SU-DHL-6 (cell line): ENCODE measurements at regions not wholly inside any gene's neighbourhood (a gene's known extent, or its start where the extent isn't known, plus 50 kb on each side); places are given as distances from the start of the nearest gene placed in this dataset.
A peak's percentile ranks its signal among the peaks of the same experiment; 100 is the strongest.
"Not testable (repeated sequence)": the region's sequence is repeated elsewhere in the genome, so short reads cannot be mapped to it uniquely, and the experiment has no call there.

Source experiments
- H2AFZ ChIP-seq: fragments of 200-600 bp; sonication (generic); 2 replicates; pipeline ENCODE4 v1.6.1; 2014; ENCODE audit warnings: low read depth, mild to moderate bottlenecking, moderate library complexity, mixed read lengths, antibody characterized with exemption, low read length; ENCODE audit not compliant: severe bottlenecking
- H3F3A ChIP-seq: fragments of 200-600 bp; shearing (Covaris generic); 2 replicates; pipeline ENCODE4 v1.6.0; 2016; ENCODE audit warnings: antibody characterized with exemption, mild to moderate bottlenecking; ENCODE audit not compliant: insufficient read depth
- H3K27ac ChIP-seq: fragments of 200-600 bp; sonication (generic); 2 replicates; pipeline ENCODE4 v1.5.1; 2016; ENCODE audit warnings: low read depth, mild to moderate bottlenecking, low read length, moderate library complexity, mixed read lengths
- H3K27me3 ChIP-seq: fragments of 200-600 bp; sonication (generic), shearing (Covaris generic); 2 replicates; pipeline ENCODE4 v1.6.0; 2014; ENCODE audit warnings: mild to moderate bottlenecking, low read length
- H3K36me3 ChIP-seq: fragments of 200-600 bp; sonication (generic); 2 replicates; pipeline ENCODE4 v1.6.1; 2014; ENCODE audit warnings: mild to moderate bottlenecking, low read length, mixed read lengths
- H3K4me2 ChIP-seq: fragments of 300-600, 200-600 bp; shearing (Covaris generic), sonication (generic); 2 replicates; pipeline ENCODE4 v1.6.0; 2014; ENCODE audit warnings: low read length, low read depth, mild to moderate bottlenecking; ENCODE audit not compliant: poor library complexity, severe bottlenecking
- H3K4me3 ChIP-seq: fragments of 200-600 bp; sonication (generic); 2 replicates; pipeline ENCODE4 v1.5.1; 2014; ENCODE audit warnings: antibody characterized with exemption, low read length, mild to moderate bottlenecking, mixed read lengths; ENCODE audit not compliant: insufficient read depth, poor library complexity, severe bottlenecking
- H3K79me2 ChIP-seq: fragments of 200-600 bp; sonication (generic); 2 replicates; pipeline ENCODE4 v1.6.1; 2014; ENCODE audit warnings: mild to moderate bottlenecking, low read length, moderate library complexity; ENCODE audit not compliant: insufficient read depth
- H3K9ac ChIP-seq: fragments of 200-600 bp; sonication (generic); 2 replicates; pipeline ENCODE4 v1.7.0; 2014; ENCODE audit warnings: mild to moderate bottlenecking, low read length
- H3K9me2 ChIP-seq: fragments of 200-600 bp; sonication (generic); replicated peaks from 2 replicates; pipeline ENCODE4 v1.6.1; 2014; ENCODE audit warnings: low read length; ENCODE audit not compliant: insufficient read depth
- H3K9me3 ChIP-seq: fragments of 200-600 bp; sonication (generic); 2 replicates; pipeline ENCODE4 v1.6.1; 2014; ENCODE audit warnings: low read length, mixed read lengths; ENCODE audit not compliant: insufficient read depth
- H4K20me1 ChIP-seq: fragments of 200-600 bp; sonication (generic); 2 replicates; pipeline ENCODE4 v1.6.1; 2014; ENCODE audit warnings: low read depth, mild to moderate bottlenecking, antibody characterized with exemption, low read length, moderate library complexity, mixed read lengths
- CTCF ChIP-seq: fragments of 200-600 bp; sonication (generic); IDR thresholded peaks from one replicate; pipeline ENCODE4 v1.5.1; 2017; ENCODE audit warnings: antibody characterized with exemption, mild to moderate bottlenecking, low read length, moderate library complexity; ENCODE audit not compliant: insufficient read depth, poor library complexity, severe bottlenecking
- EZH2phosphoT487 ChIP-seq: fragments of 200-600 bp; sonication (generic), shearing (Covaris generic); conservative IDR thresholded peaks from 2 replicates; pipeline ENCODE4 v1.6.1; 2018; ENCODE audit warnings: mild to moderate bottlenecking, antibody characterized with exemption, low read length, moderate library complexity, mixed read lengths

DNA sequence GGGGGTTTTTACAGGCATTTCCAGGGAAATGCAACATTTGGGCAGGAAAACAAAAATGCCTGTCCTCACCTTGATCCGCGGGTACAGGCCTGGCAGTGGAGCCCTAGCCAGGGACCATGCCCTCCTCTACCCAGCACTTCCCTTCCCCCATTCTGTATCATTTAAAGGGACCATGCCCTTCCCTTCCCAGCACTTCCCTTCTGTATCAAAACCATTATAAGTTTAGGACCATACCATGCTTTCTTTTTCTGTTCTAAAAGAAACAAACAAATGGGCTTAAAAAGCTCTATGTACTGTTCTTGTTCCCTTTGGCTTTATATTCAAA lies 166.9 kb upstream of the ZNF608 start:
- Histone ChIP-seq H3K9me2 (no peaks in the 10 kb centered on the region), H3K27me3 (no peaks in the 10 kb centered on the region), H3K9ac (peak overlapping the region; percentile 23), H3F3A (no peaks in the 10 kb centered on the region), H3K79me2 (no peaks in the 10 kb centered on the region), H3K27ac (no peak overlapping the region), H3K4me3 (peak overlapping the region; percentile 21), H2AFZ (peak overlapping the region; percentile 30), H3K4me2 (peak overlapping the region; percentile 32), H3K36me3 (no peaks in the 10 kb centered on the region), H3K9me3 (no peaks in the 10 kb centered on the region), H4K20me1 (no peaks in the 10 kb centered on the region)
- TF ChIP-seq EZH2phosphoT487 (no peak), CTCF (no peak)

DNA sequence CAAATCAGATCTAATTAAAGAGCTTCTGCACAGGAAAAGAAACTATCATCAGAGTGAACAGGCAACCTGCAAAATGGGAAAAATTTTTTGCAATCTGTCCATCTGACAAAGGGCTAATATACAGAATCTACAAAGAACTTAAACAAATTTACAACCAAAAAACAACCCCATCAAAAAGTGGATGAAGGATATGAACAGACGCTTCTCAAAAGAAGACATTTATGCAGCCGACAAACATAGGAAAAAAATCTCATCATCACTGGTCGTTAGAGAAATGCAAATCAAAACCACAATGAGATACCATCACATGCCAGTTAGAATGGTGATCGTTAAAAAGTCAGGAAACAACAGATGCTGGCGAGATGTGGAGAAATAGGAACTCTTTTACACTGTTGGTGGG lies 169.9 kb upstream of the ZNF608 start:
- H3K36me3 ChIP-seq, H3K9ac ChIP-seq, H4K20me1 ChIP-seq, H3K79me2 ChIP-seq, H3K4me3 ChIP-seq, H3K9me3 ChIP-seq, H2AFZ ChIP-seq, H3K9me2 ChIP-seq, H3K27me3 ChIP-seq: not testable (repeated sequence)
- Histone ChIP-seq H3K27ac (peak overlapping the region; percentile 57), H3F3A (peaks cover 23% of the 10 kb centered on the region), H3K4me2 (peak overlapping the region; percentile 39)

DNA sequence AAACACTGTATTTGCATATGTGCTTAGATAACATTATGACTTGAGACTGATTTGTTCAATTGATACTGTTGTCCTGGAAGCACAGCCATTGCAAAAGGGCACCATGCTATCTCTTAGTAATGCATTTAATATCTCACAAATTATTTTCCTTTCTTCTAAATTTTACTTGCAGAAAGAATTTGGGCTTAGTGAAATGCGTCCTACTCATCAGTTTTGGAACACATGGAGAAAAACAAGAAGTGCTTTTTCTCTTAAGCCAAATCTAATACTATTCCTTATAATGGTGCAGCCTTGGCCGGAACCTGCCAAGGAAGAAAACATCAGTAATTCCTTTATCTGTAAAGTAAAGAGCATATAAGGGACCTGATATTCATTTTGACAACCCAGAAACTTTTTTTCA lies 172.2 kb upstream of the ZNF608 start:
- H3F3A ChIP-seq: peaks cover 28% of the 10 kb centered on the region
- H2AFZ ChIP-seq: peak overlapping the region; percentile 86
- H3K4me2 ChIP-seq: peak overlapping the region; percentile 75
- H3K9ac ChIP-seq: peak overlapping the region; percentile 54
- no peaks in the 10 kb centered on the region for H4K20me1 ChIP-seq
- TF ChIP-seq CTCF (no peak), EZH2phosphoT487 (no peak)
- no peaks in the 10 kb centered on the region for H3K36me3 ChIP-seq
- H3K79me2 ChIP-seq: no peaks in the 10 kb centered on the region
- H3K4me3 ChIP-seq: no peak overlapping the region
- no peaks in the 10 kb centered on the region for H3K9me3 ChIP-seq
- no peaks in the 10 kb centered on the region for H3K9me2 ChIP-seq
- H3K27me3 ChIP-seq: no peaks in the 10 kb centered on the region
- peak overlapping the region; percentile 89 for H3K27ac ChIP-seq

DNA sequence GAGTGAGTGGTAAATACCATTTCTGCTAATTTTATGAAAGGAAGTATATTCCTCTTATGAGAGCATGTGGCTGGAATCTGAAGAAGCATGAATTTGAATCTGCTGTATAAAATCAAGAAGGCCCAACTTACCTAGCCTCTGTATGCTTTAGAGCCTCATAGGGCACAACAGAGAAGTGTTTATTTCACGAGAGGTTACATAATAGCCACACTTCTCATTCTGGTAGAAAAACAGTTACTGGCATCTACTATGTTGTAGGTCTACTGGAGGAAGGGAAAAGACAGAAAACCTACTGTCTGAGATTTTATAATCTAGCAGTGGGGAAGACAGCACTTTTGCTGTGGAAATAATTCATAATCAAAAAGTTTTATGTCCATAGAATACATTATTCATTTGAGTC lies 172.6 kb upstream of the ZNF608 start:
- TF ChIP-seq EZH2phosphoT487 (no peak), CTCF (no peak)
- Histone ChIP-seq H3K36me3 (no peaks in the 10 kb centered on the region), H2AFZ (peak overlapping the region; percentile 86), H3K9me3 (no peaks in the 10 kb centered on the region), H3K4me3 (no peak overlapping the region), H3K4me2 (peak overlapping the region; percentile 75), H3K27me3 (no peaks in the 10 kb centered on the region), H3K79me2 (no peaks in the 10 kb centered on the region), H3F3A (peaks cover 28% of the 10 kb centered on the region), H3K9me2 (no peaks in the 10 kb centered on the region), H3K9ac (peak overlapping the region; percentile 54), H3K27ac (peak overlapping the region; percentile 89), H4K20me1 (no peaks in the 10 kb centered on the region)
